ENCODE measurements at regions not wholly inside any gene's neighbourhood (a gene's known extent, or its start where the extent isn't known, plus 50 kb on each side); places are given as distances from the start of the nearest gene placed in this dataset.
A peak's percentile ranks its signal among the peaks of the same experiment; 100 is the strongest.

GRCh38 chr4:31085689-31086088 lies 365.5 kb downstream of the PCDH7 start:
- H3K27ac ChIP-seq = no peak overlapping the region
- TF ChIP-seq, protein P1, sequence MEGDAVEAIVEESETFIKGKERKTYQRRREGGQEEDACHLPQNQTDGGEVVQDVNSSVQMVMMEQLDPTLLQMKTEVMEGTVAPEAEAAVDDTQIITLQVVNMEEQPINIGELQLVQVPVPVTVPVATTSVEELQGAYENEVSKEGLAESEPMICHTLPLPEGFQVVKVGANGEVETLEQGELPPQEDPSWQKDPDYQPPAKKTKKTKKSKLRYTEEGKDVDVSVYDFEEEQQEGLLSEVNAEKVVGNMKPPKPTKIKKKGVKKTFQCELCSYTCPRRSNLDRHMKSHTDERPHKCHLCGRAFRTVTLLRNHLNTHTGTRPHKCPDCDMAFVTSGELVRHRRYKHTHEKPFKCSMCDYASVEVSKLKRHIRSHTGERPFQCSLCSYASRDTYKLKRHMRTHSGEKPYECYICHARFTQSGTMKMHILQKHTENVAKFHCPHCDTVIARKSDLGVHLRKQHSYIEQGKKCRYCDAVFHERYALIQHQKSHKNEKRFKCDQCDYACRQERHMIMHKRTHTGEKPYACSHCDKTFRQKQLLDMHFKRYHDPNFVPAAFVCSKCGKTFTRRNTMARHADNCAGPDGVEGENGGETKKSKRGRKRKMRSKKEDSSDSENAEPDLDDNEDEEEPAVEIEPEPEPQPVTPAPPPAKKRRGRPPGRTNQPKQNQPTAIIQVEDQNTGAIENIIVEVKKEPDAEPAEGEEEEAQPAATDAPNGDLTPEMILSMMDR (IDR thresholded peaks at IDR 0.05) = no peak
- no peak overlapping the region for H3K4me3 ChIP-seq (ENCODE audit: low read depth, low read length)

DNA sequence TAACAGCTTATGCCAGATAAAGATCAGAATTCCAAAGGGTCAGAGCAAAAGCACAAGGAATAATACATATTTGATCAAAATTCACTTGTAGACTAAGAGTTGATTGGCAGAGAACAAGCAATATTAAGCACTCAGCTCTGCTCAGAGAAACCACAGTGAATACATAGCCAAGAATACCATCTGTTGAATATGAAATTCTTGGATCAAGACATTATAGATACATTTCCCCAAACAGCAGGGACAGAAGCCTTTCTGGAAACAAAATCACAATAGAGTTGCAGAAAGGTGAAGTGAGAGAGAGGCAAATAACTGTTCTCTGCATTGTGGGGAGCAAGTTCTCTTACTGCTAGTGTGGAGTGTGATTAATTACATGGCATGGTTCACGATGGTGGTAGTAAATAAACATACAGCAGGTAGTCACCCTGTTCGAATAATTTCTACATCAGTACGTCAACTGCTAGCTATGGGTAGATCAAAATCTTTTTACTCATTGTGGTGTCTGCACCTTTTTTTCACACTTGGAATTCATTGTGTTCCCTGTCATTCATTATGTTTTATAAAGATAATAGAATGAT lies 366.7 kb downstream of the PCDH7 start:
- H3K4me3 ChIP-seq (ENCODE audit: low read depth, low read length) = no peak overlapping the region
- H3K36me3 ChIP-seq (ENCODE audit: control insufficient read depth, insufficient read depth, low read length) = no peaks in the 10 kb centered on the region
- no peak overlapping the region for H3K27ac ChIP-seq
- no peak overlapping the region for H3K9ac ChIP-seq
- H3K4me1 ChIP-seq = no peaks in the 10 kb centered on the region
- H3K4me2 ChIP-seq (ENCODE audit: low read length) = no peak overlapping the region
- TF ChIP-seq, protein P1 (IDR thresholded peaks at IDR 0.05) = no peak
- H2AFZ ChIP-seq = no peak overlapping the region
- no peaks in the 10 kb centered on the region for H3K79me2 ChIP-seq
- H3K27me3 ChIP-seq (ENCODE audit: control insufficient read depth, insufficient read depth, low read length) = no peaks in the 10 kb centered on the region
- no peaks in the 10 kb centered on the region for H3K9me3 ChIP-seq (ENCODE audit: control insufficient read depth, low read length)

More at GRCh38 chr4:31085689-31086088, 365.5 kb downstream of the PCDH7 start:
- H2AFZ ChIP-seq = no peak overlapping the region
- no peaks in the 10 kb centered on the region for H3K27me3 ChIP-seq (ENCODE audit: control insufficient read depth, insufficient read depth, low read length)
- no peak overlapping the region for H3K9ac ChIP-seq
- H3K4me1 ChIP-seq = no peaks in the 10 kb centered on the region
- H3K79me2 ChIP-seq = no peaks in the 10 kb centered on the region
- H3K9me3 ChIP-seq (ENCODE audit: control insufficient read depth, low read length) = no peaks in the 10 kb centered on the region
- no peak overlapping the region for H3K4me2 ChIP-seq (ENCODE audit: low read length)
- no peaks in the 10 kb centered on the region for H3K36me3 ChIP-seq (ENCODE audit: control insufficient read depth, insufficient read depth, low read length)

- Histone ChIP-seq H3K27ac (no peak overlapping the region), H3K4me2 (ENCODE audit: low read length) (no peak overlapping the region)
These were observed 368.5 kb downstream of the PCDH7 start for GRCh38 chr4:31088600-31089230.

DNA sequence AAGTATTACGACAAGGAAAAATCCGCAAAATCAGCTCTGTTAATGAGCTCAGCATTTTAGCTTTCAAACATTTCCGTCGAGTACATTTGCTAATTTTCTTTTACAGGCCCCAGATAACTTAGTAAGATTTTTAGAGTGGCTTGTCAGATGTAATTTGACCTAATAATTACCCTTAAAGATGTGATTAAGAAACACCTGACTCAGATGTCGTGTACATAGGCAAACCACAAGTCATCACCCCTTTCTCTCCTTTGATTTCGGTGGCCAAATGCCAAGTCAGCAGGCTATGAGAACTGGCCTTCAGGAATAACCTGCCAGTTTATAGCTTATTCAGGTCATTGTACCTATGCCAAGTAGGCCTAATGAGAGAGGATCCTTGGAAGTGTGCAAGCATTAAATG lies 369.6 kb downstream of the PCDH7 start:
- no peak overlapping the region for H3K27ac ChIP-seq

More at GRCh38 chr4:31088600-31089230, 368.5 kb downstream of the PCDH7 start:
- Histone ChIP-seq H3K4me3 (ENCODE audit: low read depth, low read length) (no peak overlapping the region), H2AFZ (no peak overlapping the region), H3K36me3 (ENCODE audit: control insufficient read depth, insufficient read depth, low read length) (no peaks in the 10 kb centered on the region), H3K4me1 (no peaks in the 10 kb centered on the region), H3K9me3 (ENCODE audit: control insufficient read depth, low read length) (no peaks in the 10 kb centered on the region), H3K9ac (no peak overlapping the region), H3K27me3 (ENCODE audit: control insufficient read depth, insufficient read depth, low read length) (no peaks in the 10 kb centered on the region), H3K79me2 (no peaks in the 10 kb centered on the region)
- TF ChIP-seq, protein P1 (IDR thresholded peaks at IDR 0.05) = no peak

More for the DNA sequence above, 369.6 kb downstream of the PCDH7 start:
- Histone ChIP-seq H3K36me3 (ENCODE audit: control insufficient read depth, insufficient read depth, low read length) (no peaks in the 10 kb centered on the region), H3K27me3 (ENCODE audit: control insufficient read depth, insufficient read depth, low read length) (no peaks in the 10 kb centered on the region), H3K4me1 (no peaks in the 10 kb centered on the region), H3K79me2 (no peaks in the 10 kb centered on the region), H2AFZ (no peak overlapping the region), H3K4me2 (ENCODE audit: low read length) (peak overlapping the region; percentile 5), H3K9ac (no peak overlapping the region), H3K4me3 (ENCODE audit: low read depth, low read length) (no peak overlapping the region), H3K9me3 (ENCODE audit: control insufficient read depth, low read length) (no peaks in the 10 kb centered on the region)
- TF ChIP-seq, protein P1 (IDR thresholded peaks at IDR 0.05) = no peak
